ENCODE measurements at regions not wholly inside any gene's neighbourhood (a gene's known extent, or its start where the extent isn't known, plus 50 kb on each side); places are given as distances from the start of the nearest gene placed in this dataset.

DNA sequence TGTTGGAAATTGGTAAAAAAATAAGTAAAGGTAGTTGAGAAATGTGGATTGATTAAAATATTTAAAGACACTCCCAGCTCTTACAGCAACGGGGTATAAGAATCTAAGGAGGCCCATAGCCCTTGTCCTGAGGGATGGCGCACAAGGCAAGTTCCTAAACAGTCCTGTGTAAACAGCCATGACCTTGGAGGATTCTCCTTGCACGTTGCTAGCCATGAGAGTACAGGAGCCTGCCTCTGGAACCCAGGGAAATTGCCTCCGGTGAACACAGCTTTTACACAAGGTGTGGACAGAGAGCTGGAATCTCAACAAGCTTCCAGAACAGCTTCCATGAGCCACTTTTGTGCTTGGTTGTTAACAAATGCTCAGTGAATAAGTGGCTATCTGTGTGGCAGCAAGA, 378.2 kb downstream of the FOXO1 start:
- DNase-seq: no peak
- Mint-ChIP-seq H3K27ac (no peak overlapping the region), H3K27me3 (no peaks in the 10 kb centered on the region), H3K4me3 (no peak overlapping the region), H3K4me1 (peaks cover 1% of the 10 kb centered on the region), H3K9me3 (no peaks in the 10 kb centered on the region), H3K36me3 (ENCODE audit: low read depth) (no peaks in the 10 kb centered on the region)
- no peak for ATAC-seq

DNA sequence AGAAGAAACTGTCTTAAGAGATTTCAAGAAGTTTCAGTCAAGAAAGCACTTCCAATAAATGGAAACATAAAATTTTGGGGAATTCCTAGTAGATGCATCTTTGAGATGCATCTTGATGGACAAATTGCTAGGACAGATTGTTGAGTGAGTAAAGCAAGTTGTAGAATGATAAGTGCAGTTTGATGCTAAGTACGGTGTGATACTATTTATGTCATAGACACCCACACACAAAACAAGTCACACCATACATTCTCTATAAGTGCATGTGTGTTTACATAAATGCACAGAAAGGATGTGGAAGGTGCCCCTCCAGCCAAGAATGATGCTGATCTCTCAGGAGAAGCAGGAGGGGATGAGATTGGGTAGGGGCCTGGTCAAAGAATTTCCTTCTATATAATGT, 375.7 kb downstream of the FOXO1 start:
- H3K27ac Mint-ChIP-seq: no peak overlapping the region
- ATAC-seq (no peak), DNase-seq (no peak)
- H3K36me3 Mint-ChIP-seq (ENCODE audit: low read depth): no peaks in the 10 kb centered on the region
- no peak overlapping the region for H3K4me3 Mint-ChIP-seq
- peaks cover 1% of the 10 kb centered on the region for H3K4me1 Mint-ChIP-seq
- H3K27me3 Mint-ChIP-seq: no peaks in the 10 kb centered on the region
- H3K9me3 Mint-ChIP-seq: peaks cover under 1% of the 10 kb centered on the region

DNA sequence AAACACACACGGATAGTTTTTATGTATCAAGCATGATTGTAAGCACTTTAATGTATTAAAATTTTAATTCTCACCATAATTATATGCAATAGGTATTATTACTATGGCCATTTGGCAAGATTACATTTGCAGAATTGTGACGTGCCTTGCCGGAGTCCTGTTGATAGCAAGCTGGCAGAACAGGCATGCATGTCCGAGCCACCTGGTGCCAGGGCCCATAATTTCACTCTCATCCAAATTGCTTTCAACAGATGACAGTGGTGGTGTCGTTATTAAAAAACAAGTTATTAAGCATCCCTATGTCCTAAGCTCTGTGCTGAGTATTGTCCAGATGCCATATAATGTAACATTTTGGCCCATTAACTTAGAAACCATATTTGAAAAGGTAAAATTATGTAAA, 374.3 kb downstream of the FOXO1 start:
- ATAC-seq: no peak
- no peaks in the 10 kb centered on the region for H3K36me3 Mint-ChIP-seq (ENCODE audit: low read depth)
- H3K9me3 Mint-ChIP-seq: peaks cover 6% of the 10 kb centered on the region
- no peak overlapping the region for H3K27ac Mint-ChIP-seq
- no peaks in the 10 kb centered on the region for H3K27me3 Mint-ChIP-seq
- peaks cover 1% of the 10 kb centered on the region for H3K4me1 Mint-ChIP-seq
- H3K4me3 Mint-ChIP-seq: no peak overlapping the region
- no peak for DNase-seq

DNA sequence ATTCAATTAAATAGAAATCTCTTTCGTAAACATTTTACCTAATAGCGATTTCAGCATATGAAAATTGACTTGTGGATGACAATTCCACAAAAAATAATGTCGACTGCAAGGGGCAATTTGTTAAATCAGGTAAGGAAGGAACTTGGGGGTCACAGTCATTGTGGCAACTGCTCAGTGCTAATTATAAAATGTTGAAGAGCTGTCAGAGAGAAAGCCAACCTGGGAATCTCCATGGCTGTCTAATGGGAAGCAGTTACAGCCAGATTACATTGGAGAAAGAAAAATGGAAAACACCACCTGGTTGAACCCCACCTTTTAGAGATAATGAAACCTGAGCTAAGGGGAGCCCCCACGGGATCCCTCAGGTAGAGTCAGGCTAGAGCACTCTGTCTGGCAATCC, 373.9 kb downstream of the FOXO1 start:
- H3K4me3 Mint-ChIP-seq: no peak overlapping the region
- DNase-seq (no peak), ATAC-seq (no peak)
- H3K4me1 Mint-ChIP-seq: peaks cover 1% of the 10 kb centered on the region
- peaks cover 6% of the 10 kb centered on the region for H3K9me3 Mint-ChIP-seq
- no peaks in the 10 kb centered on the region for H3K36me3 Mint-ChIP-seq (ENCODE audit: low read depth)
- no peaks in the 10 kb centered on the region for H3K27me3 Mint-ChIP-seq
- H3K27ac Mint-ChIP-seq: no peak overlapping the region

DNA sequence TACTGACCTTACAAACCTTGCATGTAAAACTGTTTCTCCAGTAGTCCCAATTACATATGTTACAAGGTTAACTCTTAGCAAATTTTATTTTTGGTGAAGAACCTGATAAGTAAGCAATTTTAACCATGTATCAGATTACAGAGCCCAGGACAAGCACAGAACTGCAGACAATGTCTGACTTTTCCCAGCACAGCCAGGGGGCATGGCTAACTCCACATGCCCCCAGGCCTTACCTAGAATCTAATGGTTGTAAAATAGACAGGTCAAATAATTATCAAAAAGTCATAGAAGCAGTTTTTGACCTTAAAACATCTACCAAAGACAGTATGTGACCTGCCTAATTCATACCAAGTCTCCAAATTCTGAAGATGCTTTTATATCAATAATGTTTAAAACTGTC, 364.1 kb downstream of the FOXO1 start:
- no peaks in the 10 kb centered on the region for H3K27me3 Mint-ChIP-seq

DNA sequence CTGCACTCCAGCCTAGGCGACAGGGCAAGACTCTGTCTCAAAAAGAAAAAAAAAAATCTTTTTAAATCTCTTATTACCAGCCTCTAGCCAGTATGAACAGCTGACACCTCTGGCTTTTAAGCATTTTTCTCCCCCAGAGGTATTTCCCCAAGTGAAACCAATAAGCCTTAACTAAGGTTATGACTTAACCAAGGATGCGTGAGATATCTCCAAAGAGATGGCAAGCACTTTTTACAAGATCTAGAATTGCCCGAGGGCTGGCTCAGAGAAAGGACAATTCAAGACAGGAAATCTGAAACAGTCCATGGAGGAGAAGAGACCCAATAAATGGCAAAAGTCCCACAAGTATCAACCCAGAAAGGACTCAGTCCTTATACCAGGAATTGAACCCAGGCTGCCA, 362.1 kb downstream of the FOXO1 start:
- Mint-ChIP-seq H3K27ac (no peak overlapping the region), H3K27me3 (no peaks in the 10 kb centered on the region), H3K9me3 (peaks cover 30% of the 10 kb centered on the region), H3K4me3 (no peak overlapping the region), H3K4me1 (peaks cover 26% of the 10 kb centered on the region), H3K36me3 (ENCODE audit: low read depth) (peaks cover 16% of the 10 kb centered on the region)
- no peak for DNase-seq
- ATAC-seq: no peak

More for the DNA sequence above, 364.1 kb downstream of the FOXO1 start:
- H3K27ac Mint-ChIP-seq: no peak overlapping the region
- H3K4me1 Mint-ChIP-seq: peaks cover 18% of the 10 kb centered on the region
- H3K9me3 Mint-ChIP-seq: peaks cover 35% of the 10 kb centered on the region
- DNase-seq: no peak
- no peak for ATAC-seq
- no peak overlapping the region for H3K4me3 Mint-ChIP-seq
- H3K36me3 Mint-ChIP-seq (ENCODE audit: low read depth): peaks cover 16% of the 10 kb centered on the region

DNA sequence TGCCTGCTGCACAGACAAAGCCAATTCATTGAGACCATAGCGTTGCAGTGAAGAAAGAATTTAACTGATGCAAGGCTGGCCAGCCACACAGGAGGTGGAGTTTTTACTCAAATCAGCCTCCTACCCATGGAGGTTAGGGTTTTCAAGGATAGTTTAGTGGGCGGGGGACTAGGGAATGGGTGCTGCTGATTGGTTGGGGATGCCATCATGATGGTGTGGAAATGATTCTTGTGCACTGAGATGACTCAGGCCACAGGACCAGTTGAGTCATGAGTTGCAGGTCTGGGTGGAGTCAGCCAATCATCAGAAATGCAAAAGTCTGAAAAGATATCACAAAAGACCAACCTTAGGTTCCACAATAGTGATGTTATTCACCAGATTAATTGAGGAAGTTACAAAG, 359.6 kb downstream of the FOXO1 start:
- H3K27ac Mint-ChIP-seq: peak overlapping the region; percentile 35
- peaks cover 14% of the 10 kb centered on the region for H3K36me3 Mint-ChIP-seq (ENCODE audit: low read depth)
- DNase-seq (peak; percentile 33), ATAC-seq (peak; percentile 98)
- no peaks in the 10 kb centered on the region for H3K27me3 Mint-ChIP-seq
- no peak overlapping the region for H3K4me3 Mint-ChIP-seq
- H3K4me1 Mint-ChIP-seq: peaks cover 24% of the 10 kb centered on the region
- H3K9me3 Mint-ChIP-seq: peaks cover 14% of the 10 kb centered on the region

DNA sequence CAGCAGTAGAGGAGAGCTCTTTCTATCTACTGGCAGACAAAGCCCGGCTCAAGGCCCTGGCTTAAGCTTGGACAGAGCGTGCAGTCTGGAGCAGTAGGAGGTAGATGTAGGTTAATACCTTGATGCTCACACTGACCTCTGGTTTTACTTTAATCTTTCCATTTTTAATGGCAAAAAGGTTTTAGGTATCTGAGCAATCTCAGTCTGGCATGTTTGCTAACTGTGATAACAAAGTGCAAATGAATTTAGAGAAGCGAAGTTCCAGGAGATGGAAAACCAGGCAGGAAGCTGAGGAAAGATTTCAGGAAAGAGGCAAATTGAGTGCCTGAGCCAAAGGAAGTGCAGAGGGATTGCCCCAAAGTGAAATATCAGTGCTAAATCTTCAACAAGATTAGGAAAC, 356.6 kb downstream of the FOXO1 start:
- Mint-ChIP-seq H3K9me3 (peaks cover 9% of the 10 kb centered on the region), H3K4me1 (peaks cover 46% of the 10 kb centered on the region), H3K27ac (no peak overlapping the region), H3K36me3 (ENCODE audit: low read depth) (peaks cover 9% of the 10 kb centered on the region), H3K27me3 (no peaks in the 10 kb centered on the region), H3K4me3 (no peak overlapping the region)
- DNase-seq: no peak
- ATAC-seq: no peak

DNA sequence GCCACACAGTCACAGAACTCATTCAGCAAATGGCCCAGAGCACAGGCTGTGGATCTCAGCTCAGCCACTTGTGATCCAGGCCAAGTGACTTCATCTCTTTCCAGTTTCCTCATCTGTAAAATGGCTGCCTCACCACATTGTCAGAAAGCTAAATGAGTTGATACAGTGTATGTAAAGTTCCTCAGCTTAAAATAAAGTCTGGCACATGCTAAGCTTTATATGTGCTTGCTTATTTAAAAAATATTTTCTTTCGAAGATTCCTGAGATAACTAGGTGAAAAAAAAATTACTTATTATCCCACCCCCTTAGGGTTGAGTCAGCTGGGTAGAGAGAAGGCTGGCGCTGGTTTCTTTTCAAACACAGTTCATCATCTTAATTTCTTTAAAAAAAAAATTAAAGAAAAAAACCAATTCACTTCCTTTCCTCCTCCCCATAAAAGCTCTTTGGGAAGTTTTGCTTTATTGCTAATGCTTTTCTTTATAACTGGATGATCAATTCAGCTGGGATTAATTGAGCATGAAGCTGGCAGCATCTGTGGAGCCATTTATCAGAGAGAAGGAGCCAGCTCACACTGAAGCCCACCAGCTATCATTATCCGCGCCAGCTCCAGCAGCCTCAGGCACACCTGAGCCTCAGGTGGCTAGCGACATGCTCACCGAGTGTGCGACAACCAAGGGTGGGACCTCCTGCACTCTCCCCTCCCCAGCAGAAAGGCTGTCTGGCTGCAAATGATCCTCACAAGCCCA, 354.9 kb downstream of the FOXO1 start:
- Mint-ChIP-seq H3K4me1 (peaks cover 56% of the 10 kb centered on the region), H3K4me3 (no peak overlapping the region), H3K9me3 (peaks cover 2% of the 10 kb centered on the region), H3K27ac (no peak overlapping the region), H3K36me3 (ENCODE audit: low read depth) (peaks cover 1% of the 10 kb centered on the region), H3K27me3 (no peaks in the 10 kb centered on the region)
- ATAC-seq: no peak
- DNase-seq: no peak

DNA sequence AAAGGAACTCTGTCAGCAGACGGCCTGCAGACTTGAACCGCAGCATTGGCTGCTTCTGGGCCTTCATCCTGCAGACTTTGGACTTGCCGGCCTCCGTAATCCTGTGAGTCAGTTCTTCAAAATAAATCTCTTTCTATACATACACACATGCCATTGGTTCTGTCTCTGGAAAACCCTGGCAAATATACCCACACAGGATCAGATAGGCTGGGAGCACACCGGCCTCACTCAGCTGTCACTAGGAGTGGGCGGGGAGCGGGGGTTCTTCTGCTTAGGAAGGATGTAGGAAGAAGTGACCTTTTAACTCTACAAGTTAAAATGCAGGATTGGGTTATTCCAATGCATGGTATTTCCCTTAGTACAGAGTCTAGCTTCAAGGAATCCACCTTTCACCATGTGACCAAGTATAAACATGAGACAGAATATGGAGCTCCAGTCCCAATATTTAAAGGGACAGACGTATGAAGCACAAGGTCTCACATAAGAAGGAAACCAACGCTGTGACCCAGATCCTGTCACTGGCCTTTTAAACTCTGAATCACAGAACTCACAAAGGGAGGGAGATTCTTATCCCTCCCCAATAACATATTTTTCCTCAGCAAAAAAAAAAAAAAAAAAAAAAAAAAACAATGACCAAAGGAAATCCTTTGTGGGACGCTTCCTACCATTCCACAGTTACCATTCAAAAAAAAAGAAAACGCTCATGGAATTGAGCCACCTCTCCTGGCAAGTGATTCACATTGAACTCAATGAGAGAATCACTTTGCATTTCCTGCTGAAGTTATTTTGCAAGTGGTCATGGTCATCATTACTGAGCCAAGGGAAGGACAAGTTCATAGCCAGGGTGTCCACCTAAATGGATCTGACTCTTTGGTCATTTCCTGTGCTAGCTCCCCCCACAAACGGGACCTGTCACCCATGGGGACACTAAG, 352.9 kb downstream of the FOXO1 start:
- Mint-ChIP-seq H3K27ac (peak overlapping the region; percentile 3), H3K27me3 (no peaks in the 10 kb centered on the region), H3K4me1 (peaks cover 55% of the 10 kb centered on the region), H3K4me3 (no peak overlapping the region), H3K9me3 (no peaks in the 10 kb centered on the region), H3K36me3 (ENCODE audit: low read depth) (no peaks in the 10 kb centered on the region)
- DNase-seq (peak; percentile 17), ATAC-seq (peak; percentile 41)

DNA sequence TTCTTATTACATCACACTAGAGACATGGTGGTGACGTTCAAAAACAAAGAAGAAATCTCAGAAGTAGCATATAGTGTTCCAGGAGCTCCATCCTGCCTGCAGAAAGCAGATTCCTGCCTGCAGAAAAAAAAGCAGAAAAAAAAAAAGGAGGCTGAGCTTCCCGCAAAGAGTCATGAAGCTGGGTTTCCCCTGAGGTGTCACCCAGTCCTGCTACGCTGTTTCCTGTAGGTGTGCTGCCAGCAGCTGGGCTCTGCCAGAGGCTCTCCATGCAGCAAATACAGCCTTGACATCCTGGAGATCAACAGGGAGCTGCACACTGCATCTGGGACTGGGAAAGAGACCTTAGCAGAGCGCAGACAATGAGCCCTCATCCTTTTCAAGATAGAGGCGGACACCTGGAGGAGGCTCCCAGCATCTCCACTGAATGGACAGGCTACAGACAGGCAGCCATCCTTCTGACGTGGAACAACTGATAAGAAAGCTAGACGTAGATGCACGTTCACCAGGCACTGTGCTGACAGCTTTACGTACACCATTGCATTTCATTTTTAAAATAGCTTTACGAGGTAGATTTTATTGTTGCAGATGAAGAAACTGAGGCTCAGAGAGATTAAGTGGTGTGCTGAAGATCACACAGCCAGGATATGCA, 350.9 kb downstream of the FOXO1 start:
- peaks cover 66% of the 10 kb centered on the region for H3K4me1 Mint-ChIP-seq
- no peaks in the 10 kb centered on the region for H3K9me3 Mint-ChIP-seq
- no peaks in the 10 kb centered on the region for H3K36me3 Mint-ChIP-seq (ENCODE audit: low read depth)
- H3K4me3 Mint-ChIP-seq: peak overlapping the region; percentile 51
- no peaks in the 10 kb centered on the region for H3K27me3 Mint-ChIP-seq
- ATAC-seq: peak; percentile 87
- H3K27ac Mint-ChIP-seq: peak overlapping the region; percentile 54
- peak; percentile 48 for DNase-seq

DNA sequence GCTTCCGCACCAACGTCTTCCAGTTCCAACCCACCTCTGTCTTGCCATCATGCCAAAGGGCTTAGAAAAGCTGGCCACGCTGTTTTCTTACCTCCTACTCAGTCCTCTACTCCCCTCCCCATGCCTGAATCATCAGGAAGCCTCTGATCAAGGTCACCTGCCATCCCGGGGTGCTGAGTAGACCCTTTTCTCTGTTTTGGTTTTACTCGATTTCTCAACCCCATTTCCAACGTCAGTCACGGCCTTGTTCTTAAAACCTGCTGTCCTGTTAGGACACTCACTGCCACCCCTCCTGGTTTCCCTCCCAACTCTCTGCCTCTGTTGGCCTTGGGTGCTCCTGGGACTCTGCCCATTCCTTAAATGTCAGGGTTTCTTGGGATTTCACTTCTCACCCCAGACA, 350.1 kb downstream of the FOXO1 start:
- Mint-ChIP-seq H3K27ac (peak overlapping the region; percentile 54), H3K36me3 (ENCODE audit: low read depth) (no peaks in the 10 kb centered on the region), H3K27me3 (no peaks in the 10 kb centered on the region), H3K9me3 (no peaks in the 10 kb centered on the region), H3K4me3 (peak overlapping the region; percentile 23), H3K4me1 (peaks cover 69% of the 10 kb centered on the region)
- ATAC-seq: peak; percentile 30
- DNase-seq: no peak

DNA sequence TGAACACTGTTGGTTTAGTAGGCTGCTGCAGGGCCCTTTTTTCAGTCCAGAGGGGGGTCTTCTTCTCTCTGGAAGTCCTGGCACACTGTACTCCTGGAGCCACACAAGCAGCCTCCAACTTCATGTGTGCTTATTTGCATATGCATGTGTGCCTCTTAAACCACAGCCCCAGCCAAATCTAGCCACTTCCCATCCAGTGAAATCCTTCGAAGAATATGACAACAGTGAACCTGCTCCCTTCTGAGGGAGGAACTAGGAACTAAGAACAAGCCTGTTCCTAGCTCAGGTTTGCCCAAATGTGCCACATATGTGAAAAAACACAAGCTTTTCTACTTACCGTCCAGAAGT, 348.5 kb downstream of the FOXO1 start:
- DNase-seq: no peak
- H3K27ac Mint-ChIP-seq: no peak overlapping the region
- H3K9me3 Mint-ChIP-seq: no peaks in the 10 kb centered on the region
- peaks cover 64% of the 10 kb centered on the region for H3K4me1 Mint-ChIP-seq
- no peaks in the 10 kb centered on the region for H3K27me3 Mint-ChIP-seq
- no peak for ATAC-seq
- no peak overlapping the region for H3K4me3 Mint-ChIP-seq
- no peaks in the 10 kb centered on the region for H3K36me3 Mint-ChIP-seq (ENCODE audit: low read depth)

DNA sequence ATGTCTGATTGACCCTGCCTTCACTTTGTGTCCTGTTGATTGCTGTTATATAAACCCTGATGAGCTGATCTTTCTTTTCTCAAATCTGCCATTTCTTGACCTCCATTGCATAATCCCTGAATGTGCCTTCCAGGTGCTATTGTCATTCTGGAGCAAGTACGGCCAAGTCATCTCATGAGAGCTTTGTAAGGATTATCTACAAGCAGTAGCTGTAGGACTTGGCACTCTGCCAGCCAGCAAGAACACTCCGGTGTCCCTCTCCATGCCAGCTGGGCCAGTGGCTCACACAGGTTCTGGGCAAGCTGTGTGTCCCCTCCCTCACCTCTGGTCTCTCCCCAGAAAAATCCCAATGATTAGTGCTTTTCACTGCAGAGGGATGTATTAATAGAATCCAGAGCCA, 348.1 kb downstream of the FOXO1 start:
- no peaks in the 10 kb centered on the region for H3K27me3 Mint-ChIP-seq
- peaks cover 60% of the 10 kb centered on the region for H3K4me1 Mint-ChIP-seq
- no peak overlapping the region for H3K4me3 Mint-ChIP-seq
- peaks cover 4% of the 10 kb centered on the region for H3K9me3 Mint-ChIP-seq
- peaks cover 3% of the 10 kb centered on the region for H3K36me3 Mint-ChIP-seq (ENCODE audit: low read depth)
- no peak for ATAC-seq
- no peak for DNase-seq
- no peak overlapping the region for H3K27ac Mint-ChIP-seq
